Stomach (tissue), 8 donors: ENCODE measurements at regions not wholly inside any gene's neighbourhood (a gene's known extent, or its start where the extent isn't known, plus 50 kb on each side); places are given as distances from the start of the nearest gene placed in this dataset.

Experiments used
- DNase-seq, 2 donors: peaks; one replicate each; pipeline versions ENCODE4 v3.0.0 to v3.0.0-alpha.2; 2013 to 2019
- H3K27ac ChIP-seq, 5 donors: fragments of 200-600 bp in 4 of 5; sonication (generic) in 4 of 5; one replicate each; pipeline ENCODE4 v1.5.1; 2013 to 2019; ENCODE audit warnings: mild to moderate bottlenecking in 1 of 5, moderate library complexity in 1 of 5
- H3K27me3 ChIP-seq, 3 donors: fragments of 200-600 bp; sonication (generic); one replicate each; pipeline ENCODE4 v1.5.1; 2017 to 2019; ENCODE audit warnings: mixed run types in 1 of 3
- H3K36me3 ChIP-seq, 4 donors: fragments of 200-600 bp; sonication (generic); 1 replicate in 3 of 4; 2 replicates in 1 of 4; pipeline ENCODE4 v1.5.1; 2016 to 2019
- H3K4me1 ChIP-seq, 4 donors: fragments of 200-600 bp; sonication (generic); one replicate each; pipeline ENCODE4 v1.5.1; 2016 to 2019
- H3K4me3 ChIP-seq, 4 donors: fragments of 200-600 bp; sonication (generic) in 3 of 4; one replicate each; pipeline ENCODE4 v1.5.1; 2016 to 2019; ENCODE audit warnings: mild to moderate bottlenecking in 1 of 4
- H3K9me3 ChIP-seq, 4 donors: fragments of 200-600 bp; sonication (generic); one replicate each; pipeline ENCODE4 v1.5.1; 2016 to 2019
- CTCF ChIP-seq, 7 experiments: fragments of 450-650 bp in 4 of 7; fragments of 200-600 bp in 3 of 7; sonication (generic) in 3 of 7; IDR thresholded peaks; one replicate each; pipeline ENCODE4 v1.5.1; 2016 to 2019; ENCODE audit warnings: antibody characterized with exemption in 7 of 7, control low read depth in 2 of 7, mild to moderate bottlenecking in 1 of 7
- EP300 ChIP-seq: sonication (generic); formaldehyde crosslinking; IDR thresholded peaks from one replicate; pipeline ENCODE4 v1.6.1; 2017; ENCODE audit warnings: antibody characterized with exemption
- POLR2A ChIP-seq, 4 donors: fragments of 450-650 bp; IDR thresholded peaks; one replicate each; pipeline ENCODE4 v1.6.1; 2016; ENCODE audit warnings: antibody characterized with exemption in 4 of 4, control low read depth in 2 of 4, mild to moderate bottlenecking in 1 of 4, moderate library complexity in 1 of 4
- POLR2AphosphoS5 ChIP-seq, 3 donors: sonication (generic); formaldehyde crosslinking; IDR thresholded peaks; one replicate each; pipeline ENCODE4 v1.6.1; 2016; ENCODE audit warnings: antibody characterized with exemption in 3 of 3
- WGBS, 5 donors: extraction: QIAGEN DNeasy Blood & Tissue Kit in 3 of 5; methylation state at CpG; one replicate each; pipeline versions ENCODE4 v1.1.5 to v1.1.7; 2013 to 2018; 5-methylcytosine and 5-hydroxymethylcytosine counted together
- intact Hi-C: fragments of 100-400 bp; cut with DNase I; formaldehyde crosslinking; loops from one replicate; pipeline ENCODE4 v1.15.1; 2023; ENCODE audit warnings: low total_unique reads
- donor health status: healthy with polysubstance abuse.
- donor health status: Bipolar disorder and iron deficiency.
- donor health status: healthy.

- no peaks in the 10 kb centered on the region for H3K27me3 ChIP-seq
- H3K4me1 ChIP-seq, result no peaks in the 10 kb centered on the region
- no peaks in the 10 kb centered on the region for H3K9me3 ChIP-seq
- H3K36me3 ChIP-seq, result no peaks in the 10 kb centered on the region
- TF ChIP-seq EP300 (no peak), CTCF (IDR thresholded peaks at IDR 0.05) (no peak), POLR2A (IDR thresholded peaks at IDR 0.05) (no peak), POLR2AphosphoS5 (IDR thresholded peaks at IDR 0.05) (no peak)
- H3K4me3 ChIP-seq, result no peak overlapping the region
- WGBS, 5 donors, result 65 to 93% (median 76%) methylated on average over 3 of the region's 3 CpGs
- no peak for DNase-seq
- intact Hi-C loops, result no loop called here
- no peak overlapping the region for H3K27ac ChIP-seq
These were observed 441.5 kb upstream of the PCDH20 start for GRCh38 chr13:61857198-61857597.

- Histone ChIP-seq H3K4me3 (no peak overlapping the region), H3K9me3 (no peaks in the 10 kb centered on the region), H3K27ac (no peak overlapping the region), H3K36me3 (no peaks in the 10 kb centered on the region), H3K4me1 (no peaks in the 10 kb centered on the region), H3K27me3 (no peaks in the 10 kb centered on the region)
- TF ChIP-seq POLR2AphosphoS5 (IDR thresholded peaks at IDR 0.05) (no peak), POLR2A (IDR thresholded peaks at IDR 0.05) (no peak), EP300 (no peak), CTCF (IDR thresholded peaks at IDR 0.05) (no peak)
- no peak for DNase-seq
- intact Hi-C loops, result no loop called here
- WGBS, 5 donors, result 61 to 76% (median 74%) methylated on average over 5 of the region's 5 CpGs
These were observed 436.5 kb upstream of the PCDH20 start for GRCh38 chr13:61852116-61852619.

GRCh38 chr13:61850794-61851193, 435.1 kb upstream of the PCDH20 start:
- DNase-seq, result no peak
- H3K9me3 ChIP-seq, result no peaks in the 10 kb centered on the region
- no peak overlapping the region for H3K27ac ChIP-seq
- 78 to 87% (median 84%) methylated on average over 3 of the region's 3 CpGs for WGBS, 5 donors
- H3K27me3 ChIP-seq, result no peaks in the 10 kb centered on the region
- no peak for TF ChIP-seq CTCF (IDR thresholded peaks at IDR 0.05)
- no peak for TF ChIP-seq EP300
- TF ChIP-seq POLR2A (IDR thresholded peaks at IDR 0.05), result no peak
- no peak for TF ChIP-seq POLR2AphosphoS5 (IDR thresholded peaks at IDR 0.05)
- H3K4me3 ChIP-seq, result no peak overlapping the region
- intact Hi-C loops, result no loop called here
- H3K36me3 ChIP-seq, result no peaks in the 10 kb centered on the region
- H3K4me1 ChIP-seq, result no peaks in the 10 kb centered on the region

GRCh38 chr13:61838568-61838967, 422.9 kb upstream of the PCDH20 start:
- no peaks in the 10 kb centered on the region for H3K9me3 ChIP-seq
- H3K4me3 ChIP-seq, result no peak overlapping the region
- no peaks in the 10 kb centered on the region for H3K4me1 ChIP-seq
- no peaks in the 10 kb centered on the region for H3K27me3 ChIP-seq
- no peak overlapping the region for H3K27ac ChIP-seq
- no peaks in the 10 kb centered on the region for H3K36me3 ChIP-seq
- TF ChIP-seq EP300 (no peak), CTCF (IDR thresholded peaks at IDR 0.05) (no peak), POLR2A (IDR thresholded peaks at IDR 0.05) (no peak), POLR2AphosphoS5 (IDR thresholded peaks at IDR 0.05) (no peak)
- no peak for DNase-seq
- intact Hi-C loops, result no loop called here
- WGBS, 5 donors, result 46 to 71% (median 61%) methylated on average over 2 of the region's 2 CpGs
